IPS DF 4.7 (cell line): ENCODE measurements at regions not wholly inside any gene's neighbourhood (a gene's known extent, or its start where the extent isn't known, plus 50 kb on each side); places are given as distances from the start of the nearest gene placed in this dataset.
"Not testable (repeated sequence)": the region's sequence is repeated elsewhere in the genome, so short reads cannot be mapped to it uniquely, and the experiment has no call there.

Source experiments
- DNase-seq: peaks from one replicate; pipeline ENCODE4 v3.0.0-alpha.2; 2013; ENCODE audit warnings: low spot score; ENCODE audit errors: extremely low read depth

DNA sequence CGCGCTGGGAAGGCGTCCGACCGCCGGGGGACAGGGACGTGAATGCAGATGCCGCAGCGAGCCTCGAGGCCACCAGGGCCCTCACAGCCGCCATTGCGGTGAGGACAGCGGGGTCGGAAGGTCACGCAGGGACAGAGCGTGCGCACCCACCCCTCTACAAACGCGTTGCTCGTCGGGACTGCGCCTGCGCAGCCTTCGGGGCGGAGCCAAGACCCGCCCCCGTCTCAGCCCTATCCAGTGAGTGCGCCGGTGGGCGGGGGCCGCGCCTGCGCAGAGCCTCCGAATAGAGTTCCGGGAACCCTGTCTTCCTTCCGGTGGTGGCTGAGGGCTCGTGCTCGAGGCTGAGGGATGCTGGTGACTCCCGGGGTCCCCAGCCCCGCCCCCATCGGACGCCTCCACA is 5393.1 kb upstream of the TPTE start:
- DNase-seq = peak; percentile 22

DNA sequence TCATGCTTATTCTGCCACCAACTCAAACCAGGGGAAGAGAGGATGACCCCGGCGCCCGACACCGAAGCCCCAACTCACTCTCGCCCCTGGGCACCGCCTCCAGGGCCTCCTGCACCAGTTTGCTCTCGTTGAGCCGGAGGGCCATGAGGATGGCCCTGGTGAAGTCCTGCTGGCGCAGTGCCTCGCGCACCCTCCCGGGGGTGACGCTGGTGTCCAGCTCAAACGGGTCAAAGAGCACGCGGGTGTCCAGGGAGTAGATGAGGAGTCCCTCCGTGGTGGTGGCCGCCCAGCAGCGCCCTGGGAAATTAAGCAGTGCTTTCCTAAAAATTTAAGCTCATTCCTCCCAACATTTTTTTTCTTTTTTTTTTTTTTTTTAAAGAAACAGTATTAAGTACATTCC is 5387.6 kb upstream of the TPTE start:
- DNase-seq = not testable (repeated sequence)

DNA sequence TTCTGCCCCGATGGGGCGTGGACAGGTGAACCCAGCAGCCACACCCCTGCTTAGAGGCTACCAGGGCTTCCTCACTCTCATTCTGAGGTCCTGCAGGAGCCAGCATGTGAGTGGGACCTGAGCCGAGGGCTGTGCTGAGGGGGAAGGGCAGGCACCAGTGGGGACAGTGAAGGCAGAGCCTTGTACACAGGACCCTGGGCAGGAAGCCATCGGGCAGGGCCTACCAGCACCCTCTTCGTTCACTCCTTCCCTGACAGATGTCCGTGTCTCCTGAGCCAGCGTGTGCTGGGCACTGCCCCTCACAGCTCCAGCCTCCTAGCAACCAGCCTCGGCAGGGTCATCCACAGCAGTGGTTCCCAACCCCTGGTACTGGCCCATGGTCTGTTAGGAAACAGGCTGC is 5385.0 kb upstream of the TPTE start:
- not testable (repeated sequence) for DNase-seq

DNA sequence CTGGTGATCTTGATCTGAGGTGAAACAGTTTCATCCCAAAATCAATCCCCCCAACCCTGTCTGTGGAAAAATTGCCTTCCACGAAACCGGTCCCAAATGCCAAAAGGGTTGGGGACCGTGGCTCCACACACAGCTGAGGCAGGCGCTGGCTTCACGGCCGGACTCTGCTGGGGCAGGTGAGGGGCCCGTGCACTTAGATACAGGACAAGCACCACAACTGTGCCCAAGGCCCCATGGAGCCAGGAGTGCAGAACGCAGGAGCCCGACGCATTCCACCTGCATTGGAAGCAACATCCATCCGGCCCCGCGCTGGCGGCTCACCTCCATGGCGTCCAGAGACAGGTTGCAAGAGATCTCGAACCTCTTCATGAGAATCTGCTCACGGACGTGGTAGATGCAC is 5384.4 kb upstream of the TPTE start:
- DNase-seq = not testable (repeated sequence)

DNA sequence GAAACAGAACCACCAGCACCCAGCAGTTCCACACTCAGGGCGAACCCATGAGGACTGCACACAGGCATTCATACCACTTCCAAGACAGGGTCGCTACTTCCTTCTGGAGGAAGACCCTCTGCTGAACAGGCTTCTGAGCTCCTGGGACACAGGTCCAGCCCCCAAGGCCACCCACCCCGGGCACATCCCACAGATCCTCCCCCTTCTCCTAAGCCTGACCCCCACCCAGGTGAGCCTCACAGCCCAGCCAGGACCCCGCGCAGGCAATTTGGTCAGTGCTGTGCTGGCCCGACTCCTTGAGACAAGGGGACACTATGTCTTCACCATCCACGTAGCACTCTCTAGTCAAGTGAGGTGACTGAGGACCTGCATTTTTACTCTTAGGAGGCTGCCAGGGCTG is 5382.7 kb upstream of the TPTE start:
- not testable (repeated sequence) for DNase-seq

DNA sequence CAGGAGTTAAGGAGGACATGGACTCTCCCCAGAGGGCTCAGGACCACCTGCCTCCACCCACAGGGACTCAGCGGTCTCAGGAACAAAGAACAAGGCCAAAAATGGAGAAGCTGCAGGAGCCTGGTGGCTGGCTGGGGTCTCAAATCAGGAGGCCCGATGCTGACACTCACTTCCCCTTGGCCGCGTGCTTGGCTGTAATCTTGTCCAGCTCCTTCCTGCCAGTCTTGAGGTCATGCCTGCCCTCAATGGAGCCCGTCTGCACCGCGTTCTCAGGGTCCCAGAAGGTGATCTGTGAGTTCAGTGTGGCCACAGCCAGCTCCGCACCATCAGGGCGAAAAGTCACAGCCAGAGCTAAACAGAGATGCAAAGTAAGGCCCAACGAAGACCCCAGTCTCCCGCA is 5381.9 kb upstream of the TPTE start:
- not testable (repeated sequence) for DNase-seq

DNA sequence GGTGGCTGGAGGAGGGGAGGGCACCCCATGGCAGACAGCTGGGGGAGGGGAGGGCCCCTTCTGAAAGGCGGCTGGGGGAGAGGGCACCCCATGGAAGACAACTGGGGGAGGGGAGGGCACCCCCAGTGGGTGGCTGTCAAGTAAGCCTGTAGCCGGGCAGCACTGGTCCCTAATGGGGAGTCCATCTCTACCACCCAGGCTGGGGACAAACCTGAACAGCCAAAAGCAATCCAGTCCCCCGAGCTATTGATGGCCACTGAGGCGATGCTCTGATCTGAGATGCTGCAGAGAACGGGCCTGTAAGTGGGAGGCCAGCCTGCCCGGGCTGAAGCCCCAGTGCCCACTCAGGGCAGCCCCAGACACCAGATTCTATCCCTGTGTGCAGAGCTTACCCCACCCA is 5378.4 kb upstream of the TPTE start:
- not testable (repeated sequence) for DNase-seq

DNA sequence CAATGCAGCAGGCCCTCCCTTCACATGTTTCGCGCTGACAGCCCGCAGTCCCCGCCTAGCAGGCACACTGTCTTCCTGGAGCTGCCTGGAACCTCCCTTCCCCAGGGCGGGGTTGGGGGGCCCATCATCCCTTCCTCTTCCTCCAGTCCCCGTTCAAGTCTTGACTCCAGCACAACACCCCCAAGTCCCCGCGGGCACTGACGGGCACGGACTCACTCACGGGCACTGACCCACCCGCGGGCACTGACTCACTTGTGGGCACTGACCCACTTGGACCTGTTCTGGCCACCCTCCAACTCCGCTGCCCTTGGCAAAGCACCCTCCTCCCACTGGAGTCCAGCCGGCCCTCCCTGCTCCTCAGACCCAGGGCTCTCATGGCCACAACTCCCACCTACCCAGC is 5376.7 kb upstream of the TPTE start:
- DNase-seq = not testable (repeated sequence)

DNA sequence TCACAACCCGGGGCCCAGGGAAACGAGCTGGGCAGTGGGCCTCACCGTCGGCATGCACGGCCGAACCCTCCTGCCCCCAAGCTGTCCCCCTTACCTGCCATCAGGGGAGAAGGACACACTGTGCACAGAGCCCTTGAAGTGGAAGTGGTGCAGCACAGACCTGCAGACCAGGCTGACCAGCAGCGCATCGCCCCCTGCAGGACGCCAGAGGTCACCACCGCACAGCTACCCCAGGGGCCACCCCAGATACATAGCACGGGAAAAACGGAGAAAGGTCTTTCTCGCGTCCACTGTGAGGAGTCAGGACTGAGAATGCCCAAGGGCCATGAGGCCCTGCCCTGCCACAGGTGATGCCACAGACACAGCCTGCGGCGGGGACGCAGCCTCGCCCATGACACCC is 5373.7 kb upstream of the TPTE start:
- DNase-seq = not testable (repeated sequence)

DNA sequence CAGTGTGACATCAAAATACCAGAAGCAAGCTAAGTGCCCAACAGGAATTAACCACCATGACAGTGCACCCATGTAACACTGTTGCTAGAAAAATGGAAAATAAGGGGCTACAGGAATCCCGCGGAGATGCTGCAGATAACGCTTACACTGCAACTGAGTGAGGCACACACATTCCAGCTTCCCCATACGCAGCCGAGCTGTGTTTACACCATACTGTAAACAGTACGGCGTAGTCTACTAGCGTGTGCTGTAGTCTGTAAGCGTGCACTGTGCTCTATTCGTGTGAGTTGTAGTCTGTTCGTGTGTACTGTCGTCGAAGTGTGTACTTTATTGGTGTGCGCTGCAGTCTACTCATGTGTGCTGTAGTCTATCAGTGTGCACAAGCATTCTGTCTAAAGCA is 5372.2 kb upstream of the TPTE start:
- not testable (repeated sequence) for DNase-seq

DNA sequence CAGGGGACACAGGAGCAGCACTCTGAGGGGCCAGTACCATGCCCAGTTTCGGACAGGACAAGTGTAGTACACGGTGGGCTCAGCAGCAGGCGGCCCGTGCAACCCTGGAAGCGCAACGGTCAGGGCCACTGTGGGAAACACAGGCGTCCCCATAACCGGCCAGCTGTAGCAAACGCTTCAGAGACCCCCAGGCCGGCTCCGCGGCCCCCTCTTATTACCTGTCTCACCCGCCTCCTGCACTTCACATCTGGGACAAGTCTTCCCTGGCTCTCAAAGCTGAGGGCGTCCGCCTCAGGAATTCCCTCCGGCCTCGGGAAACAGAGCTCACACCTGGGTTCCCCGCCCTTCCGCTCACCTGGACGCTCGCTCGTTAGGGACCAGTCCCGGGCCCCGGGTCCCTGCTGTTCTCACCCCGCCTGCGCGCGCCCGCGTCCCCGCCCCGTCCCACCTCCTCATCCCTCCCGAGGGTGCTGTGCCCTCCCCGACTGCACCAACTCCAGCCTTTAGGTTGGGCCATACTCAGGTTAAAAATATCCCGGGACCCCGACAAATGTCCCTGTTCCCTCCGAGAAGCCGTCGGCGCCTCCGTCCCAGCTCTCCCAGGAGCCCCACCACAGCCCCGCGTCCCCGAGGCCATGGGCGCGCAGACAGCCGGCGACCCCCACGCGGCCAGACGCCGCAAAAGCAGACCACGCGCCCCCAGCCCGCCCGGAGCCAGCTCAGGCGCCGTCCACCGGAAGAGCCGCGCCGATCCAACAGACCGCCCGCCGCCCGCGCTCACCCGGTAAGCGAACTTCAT is 5367.3 kb upstream of the TPTE start:
- not testable (repeated sequence) for DNase-seq

DNA sequence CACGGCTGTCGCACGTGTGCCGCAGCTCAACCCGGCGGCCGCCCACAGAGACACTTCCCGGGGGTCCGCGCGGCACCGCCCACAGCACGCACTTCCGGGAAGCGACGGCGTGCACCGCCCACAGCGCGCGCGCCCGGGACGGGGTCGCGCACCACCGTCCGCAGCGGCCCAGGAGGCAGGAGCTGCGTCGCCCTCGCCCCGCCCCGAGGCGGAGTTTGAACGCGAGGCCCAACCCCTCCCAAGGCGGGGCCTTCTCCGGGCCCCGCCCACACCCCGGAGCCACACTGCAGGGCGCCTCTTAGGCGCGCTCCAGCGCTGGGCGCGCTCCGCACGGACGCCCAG is 5366.8 kb upstream of the TPTE start:
- DNase-seq = not testable (repeated sequence)

DNA sequence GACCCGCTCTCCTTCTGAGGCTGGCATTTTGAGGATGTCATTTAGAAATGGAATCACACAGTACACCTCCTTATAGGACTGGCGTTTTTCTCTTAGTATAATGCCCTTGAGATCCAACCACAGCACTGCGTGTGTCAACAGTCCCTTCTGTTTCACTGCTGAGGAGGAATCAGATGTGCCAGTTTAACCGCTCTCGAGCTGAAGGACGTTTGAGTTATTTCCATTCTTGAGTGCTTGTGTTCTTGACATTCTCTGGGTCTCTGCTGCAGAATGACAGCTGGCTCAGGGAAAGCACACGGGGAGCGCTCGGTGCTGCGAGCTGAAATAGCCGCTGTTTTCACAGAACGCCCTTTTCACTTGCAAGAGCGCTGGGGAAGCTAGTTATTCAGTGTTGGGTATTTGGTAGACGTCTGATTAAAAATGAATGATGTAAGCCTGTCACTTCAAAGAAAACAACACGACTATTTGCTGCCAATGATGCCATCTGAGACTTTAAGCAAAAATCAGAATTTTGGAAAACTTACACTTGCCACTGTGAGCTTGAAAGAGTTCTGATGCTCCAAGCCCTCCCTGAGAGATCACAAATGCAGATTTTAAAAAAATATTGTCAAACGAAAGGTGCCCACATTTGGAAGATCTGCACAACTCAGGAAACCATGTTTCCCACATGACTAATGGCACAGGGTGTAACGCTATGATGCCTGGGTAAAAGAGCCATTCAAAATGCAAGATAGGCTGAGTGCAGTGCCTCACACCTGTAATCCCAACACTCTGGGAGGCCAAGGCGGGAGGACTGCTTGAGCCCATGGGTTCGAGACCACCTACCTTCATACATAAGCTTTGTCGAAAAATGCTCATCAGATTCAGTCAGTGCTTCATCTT is 5358.4 kb upstream of the TPTE start:
- DNase-seq = not testable (repeated sequence)

DNA sequence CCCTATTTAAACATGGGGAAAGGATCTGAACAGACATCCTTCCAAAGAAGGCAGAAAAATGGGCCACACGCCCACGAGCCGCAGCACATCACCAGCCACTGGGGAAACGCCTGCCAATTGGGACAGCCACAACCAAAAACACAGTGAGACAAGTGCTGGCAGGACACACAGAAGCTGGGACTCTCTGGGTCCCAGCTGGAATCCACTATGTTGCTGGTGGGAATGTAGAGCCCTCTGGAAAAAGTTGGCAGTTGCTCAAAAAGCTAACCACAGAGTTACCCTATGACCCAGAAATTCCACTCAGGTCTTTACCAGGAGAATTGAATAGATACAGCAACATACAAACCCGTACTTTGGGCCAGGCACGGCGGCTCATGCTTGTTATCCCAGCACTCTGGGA is 5355.6 kb upstream of the TPTE start:
- DNase-seq = not testable (repeated sequence)
